HG03060 (cell line): ENCODE measurements at regions not wholly inside any gene's neighbourhood (a gene's known extent, or its start where the extent isn't known, plus 50 kb on each side); places are given as distances from the start of the nearest gene placed in this dataset.
A peak's percentile ranks its signal among the peaks of the same experiment; 100 is the strongest.
"Not testable (repeated sequence)": the region's sequence is repeated elsewhere in the genome, so short reads cannot be mapped to it uniquely, and the experiment has no call there.

ENCODE experiments used
- ATAC-seq: cut with Tn5 transposase; IDR thresholded peaks from one replicate; pipeline ENCODE4 v1.9.1; 2021; ENCODE audit warnings: low read depth, moderate number of reproducible peaks; ENCODE audit not compliant: unreplicated experiment

- ATAC-seq = no peak
Measured at GRCh38 chrY:7736847-7737365, 825.4 kb upstream of the AMELY start.

GRCh38 chrY:7731651-7732050 is 820.1 kb upstream of the AMELY start:
- no peak for ATAC-seq

GRCh38 chrY:7730664-7731063 is 819.1 kb upstream of the AMELY start:
- ATAC-seq = no peak

GRCh38 chrY:7730071-7730470 is 818.5 kb upstream of the AMELY start:
- ATAC-seq = no peak

GRCh38 chrY:7729318-7730011 is 817.9 kb upstream of the AMELY start:
- no peak for ATAC-seq

- ATAC-seq = no peak
Measured at GRCh38 chrY:7728935-7729317, 817.4 kb upstream of the AMELY start.

- no peak for ATAC-seq
Measured at GRCh38 chrY:7725791-7726460, 814.4 kb upstream of the AMELY start.

GRCh38 chrY:7723991-7724632 is 812.6 kb upstream of the AMELY start:
- peak; percentile 73 for ATAC-seq

GRCh38 chrY:7723127-7723526 is 811.6 kb upstream of the AMELY start:
- ATAC-seq = no peak

GRCh38 chrY:7722566-7722965 is 811.0 kb upstream of the AMELY start:
- ATAC-seq = no peak

- no peak for ATAC-seq
Measured at GRCh38 chrY:7720974-7721373, 809.4 kb upstream of the AMELY start.

- no peak for ATAC-seq
Measured at GRCh38 chrY:7719271-7719670, 807.7 kb upstream of the AMELY start.

GRCh38 chrY:7718626-7719025 is 807.1 kb upstream of the AMELY start:
- no peak for ATAC-seq

- no peak for ATAC-seq
Measured at GRCh38 chrY:7718126-7718525, 806.6 kb upstream of the AMELY start.

GRCh38 chrY:7714426-7714825 is 802.9 kb upstream of the AMELY start:
- no peak for ATAC-seq

- not testable (repeated sequence) for ATAC-seq
Measured at GRCh38 chrY:7713738-7714137, 802.2 kb upstream of the AMELY start.

- ATAC-seq = no peak
Measured at GRCh38 chrY:7712289-7712688, 800.7 kb upstream of the AMELY start.

GRCh38 chrY:7703578-7704140 is 792.1 kb upstream of the AMELY start:
- no peak for ATAC-seq

- no peak for ATAC-seq
Measured at GRCh38 chrY:7702481-7702880, 790.9 kb upstream of the AMELY start.

- no peak for ATAC-seq
Measured at GRCh38 chrY:7701676-7702075, 790.1 kb upstream of the AMELY start.

- no peak for ATAC-seq
Measured at GRCh38 chrY:7697506-7697905, 786.0 kb upstream of the AMELY start.
